Embryonic facial prominence (tissue), 1 donor: ENCODE measurements at regions not wholly inside any gene's neighbourhood (a gene's known extent, or its start where the extent isn't known, plus 50 kb on each side); places are given as distances from the start of the nearest gene placed in this dataset.
"Not testable (repeated sequence)": the region's sequence is repeated elsewhere in the genome, so short reads cannot be mapped to it uniquely, and the experiment has no call there.

Experiments
- DNase-seq: peaks from one replicate; pipeline ENCODE4 v3.0.0-alpha.2; 2016; ENCODE audit errors: extremely low spot score

DNA sequence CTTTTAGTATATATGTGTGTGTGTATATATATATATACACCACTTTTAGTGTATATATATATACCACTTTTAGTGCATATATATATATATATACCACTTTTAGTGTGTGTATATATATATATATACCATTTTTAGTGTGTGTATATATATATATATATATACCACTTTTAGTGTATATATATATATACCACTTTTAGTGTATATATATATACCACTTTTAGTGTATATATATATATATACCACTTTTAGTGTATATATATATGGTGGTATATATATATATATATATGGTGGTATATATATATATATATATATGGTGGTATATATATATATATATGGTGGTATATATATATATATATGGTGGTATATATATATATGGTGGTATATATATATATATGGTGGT, 79.5 kb upstream of the ANK3 start:
- DNase-seq = not testable (repeated sequence)

DNA sequence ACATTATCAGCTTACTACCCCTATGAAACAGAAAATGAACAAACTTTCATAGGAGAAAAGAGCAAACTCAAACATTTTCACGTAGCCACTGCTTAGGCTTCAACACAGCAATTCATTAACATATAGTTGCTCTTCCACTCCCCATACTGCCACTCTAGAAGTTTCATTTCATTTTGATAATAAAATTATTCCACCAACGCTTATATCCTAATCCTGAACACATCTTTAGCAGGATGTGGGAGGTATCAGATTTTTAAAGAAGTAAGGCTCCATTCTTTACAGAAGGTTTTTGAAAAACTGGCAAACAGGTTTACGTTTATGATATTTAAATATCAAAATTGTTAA, 77.5 kb upstream of the ANK3 start:
- no peak for DNase-seq

DNA sequence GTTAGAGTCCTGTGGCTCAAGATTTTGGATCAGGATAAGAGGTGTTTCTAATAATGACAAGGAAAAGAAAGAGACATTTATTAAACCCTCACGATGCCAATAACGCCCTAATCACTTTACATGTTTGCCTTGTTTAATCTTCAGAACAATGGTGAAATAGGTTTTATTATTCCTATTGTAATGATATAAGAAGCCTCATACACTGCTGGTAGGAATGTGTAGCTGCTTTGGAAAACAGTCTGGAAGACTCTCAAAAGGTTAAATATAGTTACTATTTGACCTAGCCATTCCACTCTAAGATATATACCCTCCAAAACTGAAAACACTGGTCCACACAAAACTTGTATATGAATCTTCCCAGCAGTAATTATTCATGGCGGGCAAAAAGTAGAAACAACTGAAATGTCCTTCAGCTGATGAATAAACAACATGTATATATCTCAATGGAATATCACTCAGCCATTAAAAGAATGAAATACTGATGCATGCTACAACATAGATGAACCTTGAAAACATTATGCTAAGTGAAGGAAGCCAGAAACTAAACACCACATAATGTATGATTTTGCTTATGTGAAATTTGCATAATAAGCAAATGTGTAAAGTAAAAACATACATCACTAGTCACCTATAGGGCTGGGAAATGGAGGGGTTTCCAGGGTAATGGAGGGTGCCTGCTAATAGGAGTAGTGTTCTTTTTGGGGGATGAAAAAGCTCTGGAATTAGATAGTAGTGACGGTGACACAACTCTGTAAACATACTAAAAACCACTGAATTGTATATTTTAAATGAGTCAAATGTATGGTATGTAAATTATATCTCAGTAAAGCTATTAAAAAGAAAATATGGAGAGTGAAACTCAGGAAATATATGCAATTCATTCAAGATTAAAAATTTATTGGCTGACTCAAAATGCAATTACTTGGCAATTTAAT, 76.9 kb upstream of the ANK3 start:
- DNase-seq = no peak

DNA sequence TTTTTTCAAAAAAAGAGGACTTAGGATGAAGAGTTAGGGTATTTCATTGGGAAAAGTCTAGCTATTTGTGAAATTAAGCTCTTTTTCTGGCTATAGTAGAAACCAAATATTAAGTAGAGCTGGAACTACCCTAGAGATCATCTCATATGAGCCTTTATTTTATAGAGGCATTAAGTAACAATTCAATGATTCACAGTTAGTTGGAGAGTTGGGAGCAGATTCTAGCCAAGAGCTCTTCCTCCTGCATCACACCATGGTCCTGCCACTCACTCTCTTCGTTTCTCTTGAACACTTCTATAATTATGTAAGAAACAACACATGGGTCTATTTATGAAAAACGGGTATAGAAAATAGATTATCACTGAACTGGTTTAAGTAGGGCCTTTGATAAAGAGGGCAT, 76.1 kb upstream of the ANK3 start:
- DNase-seq = no peak

DNA sequence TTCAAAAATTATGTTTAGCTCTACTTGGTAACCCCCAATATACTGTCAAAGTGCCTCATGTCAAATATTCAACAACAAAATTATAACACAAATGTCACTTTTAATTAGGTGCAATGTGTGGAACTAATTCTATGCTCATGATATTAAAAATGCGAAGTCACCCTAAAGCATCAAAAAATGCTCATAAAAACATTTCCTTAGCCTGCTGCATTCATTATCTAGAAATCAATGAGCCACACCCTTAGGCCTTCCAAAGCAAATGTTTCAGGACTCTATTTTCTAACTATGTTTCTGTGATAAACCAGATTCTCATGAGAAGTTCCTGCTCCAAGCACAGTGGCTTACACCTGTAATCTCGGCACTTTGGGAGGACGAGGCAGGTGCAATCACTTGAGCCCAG, 75.0 kb upstream of the ANK3 start:
- no peak for DNase-seq

DNA sequence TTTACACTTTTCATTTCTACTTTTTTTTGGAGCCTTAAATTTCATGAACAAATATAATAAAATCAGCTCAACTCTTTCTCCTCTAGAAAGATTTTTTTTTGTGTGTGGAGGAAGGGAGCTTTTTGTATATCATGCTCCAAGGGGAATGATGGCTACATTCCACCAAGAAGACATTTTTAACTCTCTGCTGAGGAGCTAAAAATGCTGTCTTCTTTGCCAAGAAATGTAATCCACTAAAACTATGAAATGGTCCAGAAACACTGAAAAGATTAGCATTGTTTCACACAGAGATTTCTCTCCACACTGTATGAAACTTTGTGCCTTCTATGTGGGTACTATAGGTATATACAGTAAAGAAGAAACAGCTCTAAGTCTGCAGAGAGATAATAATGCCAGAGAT, 74.1 kb upstream of the ANK3 start:
- no peak for DNase-seq

DNA sequence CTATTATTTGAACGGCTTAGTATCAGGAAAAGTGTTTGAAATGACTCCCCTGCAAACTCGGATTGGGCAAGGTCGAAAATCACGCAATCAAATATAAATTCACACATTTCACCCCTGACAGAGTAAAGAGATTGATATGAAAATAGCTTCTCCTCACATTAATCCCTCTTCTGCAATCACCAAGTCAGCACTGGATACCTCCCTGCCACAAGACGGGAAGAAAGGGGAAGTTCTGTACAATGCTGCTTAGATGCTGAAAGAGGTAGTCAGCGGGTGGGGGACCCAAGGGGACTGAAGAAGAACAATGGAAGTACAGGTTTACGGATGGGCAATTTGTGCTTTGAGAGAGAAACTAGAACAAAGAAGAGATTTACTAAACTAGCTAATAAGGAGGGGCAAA, 72.0 kb upstream of the ANK3 start:
- DNase-seq = no peak

DNA sequence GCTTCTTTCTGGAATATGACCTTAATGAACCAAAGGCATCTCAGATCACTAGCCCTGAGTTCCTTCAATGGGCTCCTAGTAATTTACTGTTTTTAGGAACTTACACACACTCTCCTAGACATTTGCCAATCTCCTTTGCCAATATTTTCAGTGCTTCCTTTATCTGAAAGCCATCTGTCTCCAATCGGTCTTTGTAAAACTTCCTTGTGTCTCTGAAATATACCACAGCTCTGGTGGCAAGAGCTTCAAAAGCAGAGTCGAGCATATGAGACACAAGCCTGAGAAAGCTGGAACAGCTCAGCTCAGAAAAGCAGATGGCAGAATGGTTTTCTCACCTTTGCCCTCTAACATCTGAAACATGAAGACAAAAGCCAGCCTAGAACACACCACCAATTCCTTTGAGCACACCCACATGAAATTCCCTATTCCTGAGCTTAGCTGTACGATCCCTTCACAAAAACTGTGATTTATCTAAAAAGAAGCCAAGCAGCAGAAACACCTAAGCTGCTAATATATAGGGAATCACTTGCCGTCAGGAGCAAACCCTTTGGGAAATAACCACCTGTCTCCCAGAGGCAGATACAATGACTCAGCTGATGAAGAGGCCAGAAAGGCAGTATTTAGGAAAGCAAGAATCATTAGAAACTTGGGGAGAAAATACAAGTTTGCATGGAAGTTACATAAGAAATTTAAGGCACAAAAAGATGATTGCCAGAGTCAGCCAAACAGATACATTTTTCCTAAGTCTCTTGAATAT, 70.2 kb upstream of the ANK3 start:
- no peak for DNase-seq

DNA sequence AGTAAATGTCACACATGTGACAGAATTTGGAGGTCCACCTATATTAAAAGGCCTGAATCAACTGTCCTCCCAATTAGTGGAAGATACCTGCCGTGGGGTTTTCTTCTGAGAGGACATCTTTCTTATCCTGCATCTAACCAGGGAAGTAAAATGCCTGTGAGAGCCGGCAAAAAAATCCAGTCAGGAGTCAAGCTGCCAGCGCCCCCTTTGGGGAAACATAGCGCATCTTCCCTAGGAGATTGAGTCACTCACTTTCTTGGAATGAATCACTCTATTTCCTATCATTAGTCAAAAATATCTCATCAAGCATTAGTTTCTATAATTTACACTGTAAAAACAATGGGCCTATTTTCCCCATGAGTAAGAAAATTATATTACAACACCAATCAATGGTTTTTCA, 66.4 kb upstream of the ANK3 start:
- DNase-seq = no peak

DNA sequence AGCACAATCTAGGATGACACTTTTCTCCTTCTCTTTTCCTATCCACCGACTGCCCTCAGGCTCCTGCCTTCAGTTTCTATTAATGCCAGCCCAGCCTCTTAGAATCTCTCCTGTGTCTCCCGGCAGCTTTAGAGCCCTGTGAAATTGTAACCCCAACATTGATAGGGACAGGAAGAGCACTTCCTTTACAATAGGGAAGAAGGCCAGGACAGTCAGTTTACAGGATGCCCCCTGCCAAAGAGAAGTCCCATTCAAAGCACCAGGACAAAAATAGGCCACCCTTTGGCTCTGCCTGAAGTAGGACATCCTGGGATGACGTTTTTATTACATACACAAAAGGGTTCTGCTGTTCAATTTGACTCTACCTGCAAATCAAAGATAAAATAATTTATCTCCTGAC, 64.7 kb upstream of the ANK3 start:
- no peak for DNase-seq

DNA sequence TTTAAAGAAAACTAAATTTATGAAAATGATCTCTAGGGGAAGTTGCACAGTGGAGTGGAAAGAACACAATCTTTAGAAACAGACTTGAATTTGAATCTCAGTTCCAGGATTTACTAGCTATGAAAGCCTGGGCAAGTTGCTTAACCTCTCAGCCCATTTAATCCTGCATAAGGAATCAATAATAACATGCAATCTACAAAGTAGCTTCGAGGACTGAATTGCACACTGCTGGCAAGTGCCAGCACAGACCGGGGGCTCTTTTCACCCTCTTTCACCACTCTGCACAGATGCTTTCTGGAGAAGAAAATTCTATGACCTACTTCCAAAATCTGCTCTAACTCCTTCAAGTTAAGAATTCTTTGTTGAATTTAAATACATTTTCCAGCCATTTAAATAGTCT, 63.4 kb upstream of the ANK3 start:
- no peak for DNase-seq

DNA sequence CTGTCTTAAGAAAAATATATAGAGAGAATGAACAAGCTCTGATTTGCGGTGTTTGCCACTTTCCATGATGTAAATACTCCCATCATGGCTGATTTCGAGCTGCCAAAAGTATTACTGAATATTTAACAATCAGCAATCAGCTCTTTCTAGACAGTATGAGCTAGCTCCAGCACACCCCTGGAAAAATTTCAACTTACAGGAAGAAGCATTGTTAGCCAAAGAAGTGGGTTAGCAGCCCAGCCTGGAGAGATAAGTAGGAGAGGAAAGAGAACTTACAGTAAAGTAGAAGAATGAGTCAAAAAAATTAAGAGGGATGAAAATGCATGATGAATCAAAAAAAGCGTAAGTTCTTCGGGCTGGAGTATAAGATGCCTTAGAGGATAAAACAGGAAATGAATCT, 60.6 kb upstream of the ANK3 start:
- no peak for DNase-seq

DNA sequence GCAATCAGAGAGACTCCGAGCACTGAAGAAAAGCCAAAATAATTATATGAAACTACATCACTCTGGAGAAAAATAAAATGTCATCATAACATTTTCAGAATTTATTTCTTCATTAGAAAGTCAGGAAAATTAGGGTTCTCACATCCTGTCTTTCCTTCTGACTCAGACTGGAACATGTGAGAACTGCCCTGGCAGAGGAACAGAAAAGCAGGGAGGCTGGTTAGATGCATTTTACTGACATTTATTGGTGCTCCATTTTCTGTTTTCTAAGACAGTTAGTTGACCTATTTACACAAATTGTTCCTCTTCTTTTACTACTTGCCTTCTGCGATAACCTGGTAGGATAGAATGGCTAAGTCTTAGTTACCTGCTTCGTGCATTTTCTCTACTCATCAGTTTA, 58.6 kb upstream of the ANK3 start:
- DNase-seq = no peak

DNA sequence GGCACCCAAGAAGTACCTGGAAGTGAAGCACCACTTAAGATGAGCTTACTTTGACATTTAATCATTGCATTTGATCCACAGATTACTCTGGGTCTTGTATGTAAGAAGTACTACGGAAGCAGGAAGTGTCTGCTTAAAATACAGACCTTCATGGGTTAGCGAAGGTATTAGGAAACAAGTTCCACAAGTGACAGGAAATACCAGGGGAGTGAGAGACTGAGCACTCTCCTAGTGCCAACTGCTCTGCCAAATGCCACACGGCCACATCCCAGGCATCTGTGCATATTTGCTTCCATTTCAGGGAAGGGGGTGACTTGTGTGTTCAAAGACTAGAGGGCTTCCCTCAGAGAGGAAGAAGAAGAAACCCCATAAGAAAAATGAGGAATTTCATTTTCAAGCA, 57.2 kb upstream of the ANK3 start:
- DNase-seq = no peak

DNA sequence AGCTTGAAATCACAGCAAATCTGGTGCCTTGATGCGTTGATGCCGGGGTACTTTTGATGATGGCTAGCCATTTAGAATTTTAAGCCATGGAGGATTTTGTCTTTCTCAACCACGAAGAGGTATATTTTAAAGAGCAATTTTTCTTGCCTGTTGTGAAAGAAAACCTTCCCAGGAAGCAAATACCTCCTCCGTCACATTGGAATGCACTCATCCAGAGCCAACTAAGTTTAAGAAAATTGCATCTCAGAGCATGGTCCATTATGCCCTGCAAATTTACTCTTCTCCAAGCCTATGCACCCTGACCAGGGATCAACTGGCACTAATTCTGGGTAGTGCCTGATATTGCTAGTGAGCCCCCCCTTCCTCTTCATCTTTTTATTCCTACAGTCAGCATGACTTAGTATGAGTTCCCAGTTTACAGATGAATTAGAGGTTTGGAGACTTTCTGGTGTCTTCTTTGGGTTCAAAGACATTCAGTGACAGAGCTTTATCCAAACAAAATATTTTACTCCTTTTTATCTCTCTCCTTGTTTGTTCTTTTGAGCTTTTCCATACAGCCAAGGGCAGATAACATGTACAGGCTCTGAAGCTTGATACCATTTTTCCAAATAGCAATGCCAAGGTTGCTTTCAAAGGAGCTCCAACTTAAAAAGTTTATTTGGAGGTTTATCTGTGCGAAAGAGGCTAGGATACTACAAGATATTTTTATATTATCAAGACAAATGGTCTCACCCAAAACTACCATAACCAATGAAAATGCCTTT, 56.6 kb upstream of the ANK3 start:
- no peak for DNase-seq

DNA sequence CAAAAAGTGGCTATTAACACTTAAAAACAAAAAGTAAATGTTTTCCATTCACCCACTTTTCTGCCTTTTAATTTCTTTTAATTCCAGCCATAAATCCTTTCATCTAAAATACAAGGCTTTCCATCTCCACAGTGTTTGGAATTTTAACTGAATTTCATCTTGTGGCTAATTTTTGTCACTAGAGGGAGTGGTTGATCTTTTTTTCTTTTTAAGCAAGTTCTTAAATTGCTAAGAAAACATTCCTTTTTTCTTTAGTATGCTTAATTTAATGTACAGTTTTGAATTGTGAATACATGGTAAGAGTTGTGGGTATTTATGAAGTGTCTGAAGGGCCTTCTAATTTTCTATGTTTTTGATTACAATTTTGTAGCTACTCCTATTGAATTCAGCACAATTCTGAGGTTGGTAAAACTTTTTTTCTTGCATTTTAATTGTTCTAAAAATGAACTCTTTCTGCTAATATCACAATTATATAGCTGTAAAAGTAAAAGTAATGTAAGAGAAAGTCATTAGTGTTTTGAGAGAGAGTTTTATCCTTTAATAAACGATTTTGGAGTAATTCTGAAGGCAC, 54.9 kb upstream of the ANK3 start:
- DNase-seq = no peak

DNA sequence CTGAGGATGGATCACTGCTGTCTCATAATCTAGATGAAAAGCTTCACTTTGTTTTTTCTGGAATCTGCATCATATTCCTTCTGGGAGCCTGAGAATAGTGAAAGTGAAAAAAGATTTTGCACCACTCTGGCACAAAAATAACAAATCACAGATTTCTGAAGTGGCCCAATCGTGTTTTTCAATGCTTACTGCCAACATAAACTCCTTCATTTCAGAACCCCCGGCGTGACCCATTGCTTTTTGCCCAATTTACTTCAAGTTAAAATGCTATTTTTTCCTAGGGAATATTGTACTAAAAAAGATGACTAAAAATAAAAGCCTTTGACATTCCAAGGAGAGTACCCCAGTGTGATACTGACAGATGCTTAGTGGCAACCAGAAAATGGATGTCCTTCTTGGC, 53.7 kb upstream of the ANK3 start:
- no peak for DNase-seq

DNA sequence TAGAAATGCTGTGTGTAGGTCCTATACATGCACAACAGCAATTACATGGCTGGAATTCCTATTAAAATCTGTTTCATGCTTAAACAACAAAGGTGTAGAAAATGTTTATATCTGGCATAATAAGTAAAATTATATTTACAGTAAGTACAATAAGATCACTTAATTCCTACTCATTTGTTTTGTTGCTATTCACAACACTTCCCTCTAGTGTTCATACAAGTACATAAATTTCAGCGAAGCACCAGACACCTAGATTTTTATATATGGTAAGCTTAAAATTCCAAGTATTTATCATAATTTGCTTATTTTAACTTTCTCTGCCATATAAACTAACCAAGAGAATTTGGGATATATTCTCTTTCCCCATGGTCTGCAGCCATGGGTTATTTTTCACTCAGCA, 51.8 kb upstream of the ANK3 start:
- no peak for DNase-seq

DNA sequence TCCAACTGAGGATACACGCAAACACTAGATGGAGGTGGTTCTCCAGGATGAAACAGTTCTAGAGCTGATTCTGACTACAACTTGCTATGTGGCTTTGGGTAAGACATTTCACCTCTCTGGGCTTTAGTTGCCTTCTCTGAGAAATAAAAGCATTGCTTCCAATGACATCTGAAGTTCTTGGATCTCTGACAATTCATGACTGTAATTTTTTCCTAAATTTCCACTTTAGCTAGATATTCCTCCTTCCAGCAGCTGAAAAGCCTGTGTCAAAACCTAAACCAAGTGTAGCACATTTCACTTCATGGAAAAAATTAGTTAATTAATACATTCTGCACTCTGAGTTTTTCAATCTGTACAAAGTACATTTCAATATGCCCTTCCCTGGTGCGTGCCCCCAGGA, 50.0 kb upstream of the ANK3 start:
- no peak for DNase-seq
